OCI-LY7 (cell line): ENCODE measurements at regions not wholly inside any gene's neighbourhood (a gene's known extent, or its start where the extent isn't known, plus 50 kb on each side); places are given as distances from the start of the nearest gene placed in this dataset.

ENCODE experiments used
- BruUV-seq: library from RNA; stranded (reverse); fragments of 400-500 nt; replicated peaks from 2 replicates; lab custom pipeline; 2021; lab: Mats Ljungman, UMichigan
- CTCF ChIA-PET: fragments of 300-600 bp; sonication (Branson Sonifier 250); formaldehyde crosslinking; loops from one replicate; lab custom pipeline; 2022; ENCODE audit warnings: antibody characterized with exemption; ENCODE audit not compliant: unreplicated experiment; lab: Charles Lee
- POLR2A ChIA-PET: fragments of 300-600 bp; sonication (Branson Sonifier 250); formaldehyde crosslinking; loops from one replicate; lab custom pipeline; 2022; ENCODE audit warnings: antibody characterized with exemption; lab: Charles Lee
- DNase-seq: peaks from one replicate; pipeline ENCODE4 v3.0.0-alpha.2; 2015; ENCODE audit warnings: low spot score
- H2AFZ ChIP-seq: fragments of 200-600 bp; sonication (generic), shearing (Covaris generic); 2 replicates; pipeline ENCODE4 v1.6.1; 2014; ENCODE audit warnings: mild to moderate bottlenecking, antibody characterized with exemption, low read length, moderate library complexity
- H3K27ac ChIP-seq: fragments of 200-600 bp; sonication (generic); 2 replicates; pipeline ENCODE4 v1.5.1; 2014; ENCODE audit warnings: mixed run types, low read depth, mild to moderate bottlenecking, moderate library complexity, low read length, inconsistent platforms; ENCODE audit not compliant: poor library complexity, severe bottlenecking
- H3K36me3 ChIP-seq: fragments of 200-600 bp; sonication (generic); 2 replicates; pipeline ENCODE4 v1.6.1; 2014; ENCODE audit warnings: mild to moderate bottlenecking, antibody characterized with exemption, low read length, moderate library complexity, mixed read lengths; ENCODE audit not compliant: insufficient read depth
- H3K4me1 ChIP-seq: fragments of 200-600 bp; sonication (generic); 2 replicates; pipeline ENCODE4 v1.5.1; 2014; ENCODE audit warnings: mild to moderate bottlenecking, low read length; ENCODE audit not compliant: insufficient read depth, poor library complexity, severe bottlenecking
- H3K4me2 ChIP-seq: fragments of 200-600 bp; sonication (generic); 2 replicates; pipeline ENCODE4 v1.6.1; 2014; ENCODE audit warnings: mild to moderate bottlenecking, low read length
- H3K4me3 ChIP-seq: fragments of 200-600 bp; sonication (generic); 2 replicates; pipeline ENCODE4 v1.5.1; 2014; ENCODE audit warnings: mild to moderate bottlenecking, low read depth, low read length; ENCODE audit not compliant: poor library complexity, severe bottlenecking
- H3K79me2 ChIP-seq: fragments of 200-600 bp; sonication (generic); 2 replicates; pipeline ENCODE4 v1.6.1; 2016; ENCODE audit warnings: low read depth, mild to moderate bottlenecking, low read length, moderate library complexity, mixed read lengths; ENCODE audit not compliant: insufficient read depth
- H3K9me2 ChIP-seq: fragments of 200-600 bp; sonication (generic); 2 replicates; pipeline ENCODE4 v1.6.1; 2016; ENCODE audit warnings: mild to moderate bottlenecking, low read length, mixed read lengths; ENCODE audit not compliant: insufficient read depth
- H3K9me3 ChIP-seq: fragments of 200-600 bp; sonication (generic); 2 replicates; pipeline ENCODE4 v1.6.1; 2014; ENCODE audit warnings: mild to moderate bottlenecking, mixed run types, low read length, mixed read lengths
- H4K20me1 ChIP-seq: fragments of 200-600 bp; sonication (generic); 2 replicates; pipeline ENCODE4 v1.6.1; 2014; ENCODE audit warnings: mild to moderate bottlenecking, antibody characterized with exemption, low read length, moderate library complexity, mixed read lengths; ENCODE audit not compliant: insufficient read depth
- CTCF ChIP-seq: fragments of 200-600 bp; sonication (generic); conservative IDR thresholded peaks from 2 replicates; pipeline ENCODE4 v1.5.1; 2014; ENCODE audit warnings: mild to moderate bottlenecking, antibody characterized with exemption, low read length, moderate library complexity, mixed read lengths
- EZH2phosphoT487 ChIP-seq: fragments of 200-600 bp; sonication (generic); IDR thresholded peaks from 2 replicates; pipeline ENCODE4 v1.6.1; 2018; ENCODE audit warnings: low read depth, borderline replicate concordance, mild to moderate bottlenecking, mixed run types, antibody characterized with exemption, low read length, moderate library complexity, mixed read lengths
- intact Hi-C: fragments of 100-400 bp; cut with micrococcal nuclease; formaldehyde crosslinking; loops from one replicate; pipeline ENCODE4 v1.10.0; 2022; ENCODE audit not compliant: unreplicated experiment

DNA sequence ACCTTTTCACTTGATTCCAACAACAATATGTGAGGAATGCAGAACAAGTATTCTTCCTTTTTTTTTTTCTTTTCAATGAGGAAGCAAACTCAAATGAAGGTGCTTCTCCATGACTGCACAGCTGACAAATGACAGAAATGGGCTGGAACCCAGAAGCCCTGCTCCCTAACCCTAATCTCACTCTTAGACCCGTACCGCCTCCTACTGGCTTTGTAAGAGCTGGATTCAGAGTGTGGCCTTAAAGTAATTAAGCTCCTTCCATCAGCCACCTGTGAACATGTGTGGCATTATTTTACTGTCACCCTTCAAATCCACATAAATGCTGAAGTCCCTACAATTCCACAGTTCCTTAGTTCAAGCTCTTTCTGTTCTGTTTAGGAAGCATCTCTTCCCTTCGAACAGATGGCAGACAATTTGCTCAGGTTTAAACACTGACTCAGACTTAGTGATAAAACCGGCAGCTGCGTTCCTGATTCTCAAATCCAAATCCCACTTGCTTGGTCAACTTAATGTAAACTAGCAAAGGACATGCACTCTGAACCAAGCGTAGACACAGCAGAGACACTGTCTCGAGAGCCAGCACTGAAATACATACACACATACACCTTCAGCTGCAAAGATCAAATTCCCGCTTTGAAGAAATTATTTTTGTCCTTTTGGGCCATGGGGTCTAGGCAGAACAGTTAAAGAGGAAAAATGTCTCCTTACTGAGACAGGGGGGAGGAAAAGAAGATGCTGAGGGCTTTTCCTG, 316.7 kb upstream of the TLE4 start:
- CTCF ChIA-PET, result no interaction called here

GRCh38 chr9:79255651-79256260, 316.0 kb upstream of the TLE4 start:
- BruUV-seq, result no TSS peak
- Histone ChIP-seq H3K4me2 (no peak overlapping the region), H3K9me3 (no peaks in the 10 kb centered on the region), H3K36me3 (no peaks in the 10 kb centered on the region), H3K27ac (no peak overlapping the region), H3K79me2 (no peaks in the 10 kb centered on the region), H2AFZ (no peak overlapping the region), H3K4me3 (no peak overlapping the region), H3K4me1 (no peaks in the 10 kb centered on the region), H4K20me1 (no peaks in the 10 kb centered on the region), H3K9me2 (no peaks in the 10 kb centered on the region)
- ChIA-PET POLR2A (no interaction called here), CTCF (no interaction called here)
- DNase-seq, result no peak
- intact Hi-C loops, result no loop called here
- TF ChIP-seq CTCF (no peak), EZH2phosphoT487 (no peak)

More for the DNA sequence above, 316.7 kb upstream of the TLE4 start:
- Histone ChIP-seq H2AFZ (no peak overlapping the region), H4K20me1 (no peaks in the 10 kb centered on the region), H3K27ac (no peak overlapping the region), H3K4me2 (no peak overlapping the region), H3K79me2 (no peaks in the 10 kb centered on the region), H3K9me2 (no peaks in the 10 kb centered on the region), H3K4me1 (no peaks in the 10 kb centered on the region), H3K9me3 (no peaks in the 10 kb centered on the region), H3K36me3 (no peaks in the 10 kb centered on the region), H3K4me3 (no peak overlapping the region)
- BruUV-seq, result no TSS peak
- POLR2A ChIA-PET, result no interaction called here
- intact Hi-C loops, result no loop called here
- no peak for DNase-seq
- TF ChIP-seq CTCF (peak; percentile 24; the same call in 1 of the 2 replicates), EZH2phosphoT487 (no peak)

GRCh38 chr9:79256691-79257213, 315.0 kb upstream of the TLE4 start:
- Histone ChIP-seq H4K20me1 (no peaks in the 10 kb centered on the region), H3K36me3 (no peaks in the 10 kb centered on the region), H3K27ac (no peak overlapping the region), H2AFZ (no peak overlapping the region), H3K9me3 (no peaks in the 10 kb centered on the region), H3K79me2 (no peaks in the 10 kb centered on the region), H3K4me3 (no peak overlapping the region), H3K4me2 (no peak overlapping the region), H3K4me1 (no peaks in the 10 kb centered on the region), H3K9me2 (no peaks in the 10 kb centered on the region)
- intact Hi-C loops, result no loop called here
- DNase-seq, result no peak
- ChIA-PET CTCF (no interaction called here), POLR2A (interaction anchor here (0.6 kb wide), 1 partner anchor 22 kb away, joined by 4 read pairs; no protein-coding TSS in a partner anchor)
- TF ChIP-seq EZH2phosphoT487 (no peak), CTCF (no peak)
- BruUV-seq, result no TSS peak
